Prostate gland (tissue), 2 donors: ENCODE measurements at regions not wholly inside any gene's neighbourhood (a gene's known extent, or its start where the extent isn't known, plus 50 kb on each side); places are given as distances from the start of the nearest gene placed in this dataset.

ENCODE experiments used
- DNase-seq: peaks from one replicate; pipeline ENCODE4 v3.0.0-alpha.2; 2019; ENCODE audit warnings: low spot score
- H3K27ac ChIP-seq, 2 donors: fragments of 200-600 bp; sonication (generic); 2 replicates each; pipeline ENCODE4 v1.5.1; 2017 to 2019
- H3K27me3 ChIP-seq: fragments of 200-600 bp; sonication (generic); replicated peaks from 2 replicates; pipeline ENCODE4 v1.5.1; 2019; ENCODE audit not compliant: insufficient read depth
- H3K36me3 ChIP-seq, 2 donors: fragments of 200-600 bp; sonication (generic); 1 replicate in 1 of 2; 2 replicates in 1 of 2; pipeline versions ENCODE4 v1.5.1 to v1.8.1; 2017 to 2019
- H3K4me1 ChIP-seq: fragments of 200-600 bp; sonication (generic); replicated peaks from 2 replicates; pipeline ENCODE4 v1.5.1; 2019
- H3K4me3 ChIP-seq, 2 donors: fragments of 200-600 bp; sonication (generic); 2 replicates each; pipeline ENCODE4 v1.5.1; 2017 to 2019
- H3K9me3 ChIP-seq: fragments of 200-600 bp; sonication (generic); 2 replicates; pipeline ENCODE4 v1.5.1; 2017
- POLR2A ChIP-seq: fragments of 450-650 bp; IDR thresholded peaks from one replicate; pipeline ENCODE4 v1.6.1; 2016; ENCODE audit warnings: antibody characterized with exemption, mild to moderate bottlenecking
- POLR2AphosphoS5 ChIP-seq: sonication (generic); formaldehyde crosslinking; IDR thresholded peaks from one replicate; pipeline ENCODE4 v1.6.1; 2017; ENCODE audit warnings: antibody characterized with exemption
- WGBS: methylation state at CpG from one replicate; pipeline ENCODE4 v1.1.5; 2018; 5-methylcytosine and 5-hydroxymethylcytosine counted together
- intact Hi-C: fragments of 100-400 bp; cut with DNase I; formaldehyde crosslinking; loops from one replicate; pipeline ENCODE4 v1.14.2; 2022
- TF ChIP-seq, protein P1 (sequence below), 4 experiments: fragments of 200-600 bp in 2 of 4; fragments of 450-650 bp in 2 of 4; sonication (generic) in 2 of 4; IDR thresholded peaks; 1 replicate in 3 of 4; 2 replicates in 1 of 4; pipeline ENCODE4 v1.5.1; 2016 to 2019; ENCODE audit warnings: antibody characterized with exemption in 4 of 4, mild to moderate bottlenecking in 2 of 4, moderate library complexity in 2 of 4

DNA sequence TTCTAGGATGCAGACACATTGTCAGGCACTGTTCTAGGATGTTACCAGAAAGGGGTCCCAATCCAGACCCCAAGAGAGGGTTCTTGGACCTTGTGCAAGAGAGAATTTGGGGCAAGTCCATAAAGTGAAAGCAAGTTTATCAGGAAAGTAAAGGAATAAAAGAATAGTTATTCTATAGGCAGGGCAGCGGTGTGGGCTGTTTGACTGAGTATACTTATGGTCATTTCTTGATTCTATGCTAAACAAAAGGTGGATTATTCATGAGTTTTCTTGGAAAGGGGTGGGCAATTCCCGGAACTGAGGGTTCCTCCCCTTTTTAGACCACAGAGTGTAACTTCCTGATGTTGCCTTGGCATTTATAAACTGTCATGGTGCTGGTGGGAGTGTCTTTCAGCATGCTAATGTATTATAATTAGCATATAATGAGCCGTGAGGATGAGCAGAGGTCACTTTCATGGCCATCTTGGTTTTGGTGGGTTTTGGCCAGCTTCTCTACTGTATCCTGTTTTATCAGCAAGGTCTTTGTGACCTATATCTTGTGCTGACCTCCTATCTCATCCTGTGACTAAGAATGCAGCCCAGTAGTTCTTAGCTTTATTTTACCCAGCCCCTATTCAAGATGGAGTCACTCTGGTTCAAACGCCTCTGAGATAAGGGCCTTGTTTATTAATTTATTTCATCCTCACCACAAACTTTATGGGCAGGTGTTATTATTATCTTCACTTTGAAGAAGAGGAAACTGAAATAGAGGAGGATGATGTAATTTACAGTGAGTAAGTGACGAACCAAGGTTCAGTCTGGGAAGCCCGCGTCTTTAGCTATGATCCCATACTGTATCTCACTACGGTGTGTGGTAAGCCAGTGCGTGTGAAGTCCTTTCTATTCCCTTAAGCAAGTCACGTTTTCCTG, 186.0 kb upstream of the KLF4 start:
- Histone ChIP-seq H3K36me3 (no peaks in the 10 kb centered on the region), H3K27me3 (no peaks in the 10 kb centered on the region), H3K4me3 (no peak overlapping the region), H3K9me3 (no peaks in the 10 kb centered on the region), H3K27ac (no peak overlapping the region), H3K4me1 (no peaks in the 10 kb centered on the region)
- DNase-seq, result no peak
- intact Hi-C loops, result no loop called here
- TF ChIP-seq POLR2A (no peak), POLR2AphosphoS5 (no peak)
- TF ChIP-seq, protein P1, sequence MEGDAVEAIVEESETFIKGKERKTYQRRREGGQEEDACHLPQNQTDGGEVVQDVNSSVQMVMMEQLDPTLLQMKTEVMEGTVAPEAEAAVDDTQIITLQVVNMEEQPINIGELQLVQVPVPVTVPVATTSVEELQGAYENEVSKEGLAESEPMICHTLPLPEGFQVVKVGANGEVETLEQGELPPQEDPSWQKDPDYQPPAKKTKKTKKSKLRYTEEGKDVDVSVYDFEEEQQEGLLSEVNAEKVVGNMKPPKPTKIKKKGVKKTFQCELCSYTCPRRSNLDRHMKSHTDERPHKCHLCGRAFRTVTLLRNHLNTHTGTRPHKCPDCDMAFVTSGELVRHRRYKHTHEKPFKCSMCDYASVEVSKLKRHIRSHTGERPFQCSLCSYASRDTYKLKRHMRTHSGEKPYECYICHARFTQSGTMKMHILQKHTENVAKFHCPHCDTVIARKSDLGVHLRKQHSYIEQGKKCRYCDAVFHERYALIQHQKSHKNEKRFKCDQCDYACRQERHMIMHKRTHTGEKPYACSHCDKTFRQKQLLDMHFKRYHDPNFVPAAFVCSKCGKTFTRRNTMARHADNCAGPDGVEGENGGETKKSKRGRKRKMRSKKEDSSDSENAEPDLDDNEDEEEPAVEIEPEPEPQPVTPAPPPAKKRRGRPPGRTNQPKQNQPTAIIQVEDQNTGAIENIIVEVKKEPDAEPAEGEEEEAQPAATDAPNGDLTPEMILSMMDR (IDR thresholded peaks at IDR 0.05), result no peak
- WGBS, result 94% methylated on average over 10 of the region's 10 CpGs

DNA sequence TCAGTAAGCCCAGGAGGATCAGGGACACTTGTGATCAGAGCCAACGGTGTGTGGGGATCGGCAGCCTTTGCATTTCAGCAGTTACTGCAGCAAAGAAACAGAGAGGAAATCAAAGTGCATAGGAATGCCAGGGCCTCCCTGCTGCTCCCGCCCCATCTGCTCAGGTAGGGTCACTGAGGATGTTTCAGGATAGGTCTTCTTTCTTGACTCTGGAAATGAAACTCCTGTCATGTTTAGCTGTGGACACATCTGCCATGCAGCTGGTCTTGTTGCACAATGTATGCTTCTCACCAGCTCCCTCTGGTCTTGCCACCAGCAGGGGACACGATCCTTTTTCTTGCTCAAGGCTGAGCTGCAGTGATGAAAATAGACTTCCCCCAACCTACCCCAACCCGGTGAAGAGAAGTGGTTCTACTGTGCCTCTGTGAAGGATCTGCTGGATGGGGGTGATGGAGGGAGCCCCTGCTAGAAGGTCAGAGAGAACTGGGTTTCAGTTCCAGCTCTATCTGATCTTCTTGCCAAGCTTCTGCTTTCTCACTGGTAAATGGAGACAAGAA, 185.2 kb upstream of the KLF4 start:
- DNase-seq, result no peak
- WGBS, result 87% methylated on average over 5 of the region's 5 CpGs

DNA sequence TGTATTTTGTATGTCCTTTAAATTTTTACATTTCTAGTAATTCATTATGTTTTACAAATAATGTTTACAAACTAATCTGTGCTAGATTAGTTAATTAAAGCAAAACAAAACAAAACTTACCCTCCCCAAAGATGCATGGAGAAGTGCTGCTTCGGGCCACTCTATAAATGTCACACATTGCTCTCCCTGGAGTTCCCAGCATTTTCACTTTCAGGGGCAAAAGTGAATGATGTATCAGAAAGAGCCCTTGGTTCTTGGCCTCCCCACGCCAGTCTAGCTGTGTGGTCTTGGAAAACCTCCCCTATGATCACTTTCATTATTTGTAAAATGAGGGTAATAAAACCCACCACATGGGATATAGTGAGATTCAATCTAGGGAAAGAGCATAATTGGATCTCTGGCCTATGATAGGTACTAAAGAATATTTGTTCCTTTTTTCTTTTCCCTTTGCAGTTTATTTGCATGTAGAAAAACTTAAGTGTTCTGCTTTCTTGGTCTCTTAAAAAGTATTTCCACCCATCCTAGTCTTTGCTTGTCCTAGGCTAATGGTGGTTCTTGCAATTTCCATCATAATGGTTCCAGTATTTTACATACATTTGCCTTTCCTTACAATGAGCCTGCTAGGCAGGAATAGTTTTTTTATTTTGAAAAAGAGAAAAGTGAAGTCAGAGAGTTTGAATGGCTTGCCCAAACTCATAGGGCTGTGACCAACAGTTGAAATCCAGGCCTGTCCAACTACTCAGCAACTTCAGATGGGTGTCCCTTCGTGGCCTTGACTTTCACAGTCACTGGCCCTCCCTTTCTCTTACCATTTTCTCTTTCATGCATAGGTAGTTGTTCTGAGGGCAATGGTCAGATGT, 184.5 kb upstream of the KLF4 start:
- H3K4me1 ChIP-seq, result no peaks in the 10 kb centered on the region
- H3K27me3 ChIP-seq, result no peaks in the 10 kb centered on the region
- no peak for DNase-seq
- WGBS, result 73% methylated on average over 3 of the region's 3 CpGs
- intact Hi-C loops, result no loop called here
- H3K4me3 ChIP-seq, result no peak overlapping the region
- no peaks in the 10 kb centered on the region for H3K36me3 ChIP-seq
- no peak for TF ChIP-seq POLR2A
- TF ChIP-seq, protein P1 (IDR thresholded peaks at IDR 0.05), result no peak
- no peak for TF ChIP-seq POLR2AphosphoS5
- no peak overlapping the region for H3K27ac ChIP-seq
- H3K9me3 ChIP-seq, result no peaks in the 10 kb centered on the region

More for the DNA sequence above, 185.2 kb upstream of the KLF4 start:
- H3K36me3 ChIP-seq, result no peaks in the 10 kb centered on the region
- no peaks in the 10 kb centered on the region for H3K9me3 ChIP-seq
- no peak overlapping the region for H3K27ac ChIP-seq
- H3K27me3 ChIP-seq, result no peaks in the 10 kb centered on the region
- intact Hi-C loops, result no loop called here
- H3K4me1 ChIP-seq, result no peaks in the 10 kb centered on the region
- H3K4me3 ChIP-seq, result no peak overlapping the region
- TF ChIP-seq POLR2A, result no peak
- TF ChIP-seq POLR2AphosphoS5, result no peak
- TF ChIP-seq, protein P1 (IDR thresholded peaks at IDR 0.05), result no peak

DNA sequence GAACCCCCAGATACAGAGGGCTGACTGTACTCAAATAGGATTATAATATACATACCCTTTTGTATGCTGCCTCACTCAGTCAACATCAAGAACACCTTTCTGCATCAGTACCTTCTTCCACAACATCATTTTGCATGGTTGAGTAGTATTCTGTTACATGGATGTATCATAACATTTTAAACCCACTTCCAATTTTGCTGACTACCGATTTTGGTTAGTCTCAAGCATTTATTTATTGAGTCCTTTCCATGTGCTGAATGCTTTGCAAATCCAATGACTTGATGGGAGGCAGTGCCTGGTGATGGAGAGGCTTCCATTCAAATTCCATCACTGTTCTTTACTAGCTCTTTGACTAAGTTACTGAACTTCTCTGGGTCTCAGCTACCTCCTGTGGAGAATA, 182.0 kb upstream of the KLF4 start:
- Histone ChIP-seq H3K4me3 (no peak overlapping the region), H3K27ac (no peak overlapping the region), H3K27me3 (no peaks in the 10 kb centered on the region), H3K36me3 (no peaks in the 10 kb centered on the region), H3K9me3 (no peaks in the 10 kb centered on the region), H3K4me1 (no peaks in the 10 kb centered on the region)
- TF ChIP-seq, protein P1 (IDR thresholded peaks at IDR 0.05), result no peak
- TF ChIP-seq POLR2AphosphoS5 (no peak), POLR2A (no peak)
- DNase-seq, result no peak
- 97% methylated on average over 1 of the region's 1 CpG for WGBS
- intact Hi-C loops, result no loop called here
